Midbrain (tissue), 1 donor: ENCODE measurements at regions not wholly inside any gene's neighbourhood (a gene's known extent, or its start where the extent isn't known, plus 50 kb on each side); places are given as distances from the start of the nearest gene placed in this dataset.

Experiments
- DNase-seq: peaks from one replicate; lab custom pipeline; 2025; lab: John Stamatoyannopoulos, UW

DNA sequence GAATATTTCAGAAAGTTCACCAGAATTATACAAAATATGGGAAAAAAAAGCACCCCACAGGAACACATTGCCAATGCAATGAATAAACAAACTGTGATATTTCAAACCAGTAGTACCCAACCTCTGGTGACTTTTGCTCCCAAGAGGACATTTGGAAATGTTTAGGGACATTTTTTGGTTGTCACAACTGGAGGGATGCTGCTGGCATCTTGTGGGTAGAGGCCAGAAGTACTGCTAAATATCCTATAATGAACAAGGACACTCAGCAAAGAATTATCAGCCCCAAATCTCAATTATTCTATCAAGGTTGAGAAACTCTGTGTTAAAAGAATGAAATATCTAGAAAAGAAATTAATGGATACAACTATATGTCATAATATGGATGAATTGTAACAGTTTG lies 1334.4 kb upstream of the FLRT2 start:
- DNase-seq: no peak

DNA sequence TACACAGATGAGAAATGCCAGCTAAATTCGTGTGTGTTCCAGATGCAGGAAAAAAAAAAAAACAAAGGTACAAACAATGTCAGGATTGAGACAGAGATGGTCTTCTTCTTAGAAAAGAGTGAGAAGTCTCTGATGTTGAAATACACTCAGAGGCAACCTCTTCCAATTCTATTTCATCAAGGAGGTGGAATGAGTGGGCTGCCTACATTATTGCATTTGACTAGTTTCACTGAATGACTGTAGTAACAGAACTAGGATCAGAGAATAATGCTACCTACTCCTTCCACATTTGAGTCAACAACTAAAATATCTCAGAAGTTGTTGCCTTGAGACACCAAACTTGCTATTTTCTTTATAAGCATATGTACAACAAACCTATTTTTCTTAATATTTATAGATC lies 1332.2 kb upstream of the FLRT2 start:
- DNase-seq: no peak

DNA sequence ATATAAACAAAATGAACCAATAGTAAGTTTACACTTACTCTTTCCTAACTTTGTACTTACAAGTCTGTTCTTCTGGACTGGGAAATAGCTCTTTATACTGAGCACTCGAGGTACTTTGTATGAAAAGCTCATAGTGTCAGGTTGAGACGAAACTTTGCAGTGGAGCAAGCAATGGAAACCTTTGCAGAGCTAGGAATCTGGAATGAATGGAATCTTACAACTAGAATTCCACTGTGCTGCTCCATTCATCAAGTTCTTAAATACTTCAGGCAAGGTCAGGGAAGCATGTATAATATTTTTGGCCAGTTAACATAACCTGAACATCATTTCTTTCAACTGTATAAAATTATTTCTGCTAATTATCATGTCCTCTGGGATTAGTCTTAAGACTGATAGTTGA lies 1327.5 kb upstream of the FLRT2 start:
- no peak for DNase-seq

DNA sequence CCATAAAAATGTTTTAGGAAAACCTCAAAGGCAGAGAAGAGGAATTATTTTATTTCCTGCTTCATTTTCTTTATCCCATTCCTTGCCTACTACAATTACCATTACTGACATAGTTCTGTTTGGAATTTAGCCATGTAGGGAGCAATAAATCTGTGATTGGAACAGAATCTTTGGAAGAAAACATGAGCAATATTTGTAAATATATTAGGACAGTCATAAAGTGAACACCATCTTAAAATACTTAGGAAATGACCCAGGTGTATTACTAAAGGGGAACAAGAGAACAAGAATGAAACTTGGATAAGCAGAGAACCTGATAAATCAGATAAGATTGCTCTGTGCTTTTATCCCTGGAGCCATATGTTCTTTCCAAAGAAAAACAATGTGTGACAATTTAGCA lies 1326.0 kb upstream of the FLRT2 start:
- DNase-seq: no peak

DNA sequence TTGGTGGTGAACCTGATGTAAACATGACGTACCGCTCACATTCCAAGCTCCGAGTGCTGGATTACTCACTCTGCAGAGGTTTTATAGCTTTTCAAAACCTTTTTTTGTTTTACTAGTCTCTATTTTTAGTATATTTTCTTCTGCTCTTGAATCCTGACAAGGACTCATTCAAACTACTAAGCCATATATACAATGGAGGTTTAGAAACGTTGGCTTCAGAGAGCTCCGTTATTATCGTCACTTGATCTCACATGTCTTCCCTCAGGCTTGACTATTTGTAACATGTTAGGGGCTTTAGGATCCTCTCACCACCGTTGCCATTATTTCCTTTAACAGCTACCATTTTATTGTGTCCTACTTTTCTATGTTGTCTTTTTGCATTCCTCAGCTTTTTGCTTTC lies 1321.5 kb upstream of the FLRT2 start:
- DNase-seq: no peak

DNA sequence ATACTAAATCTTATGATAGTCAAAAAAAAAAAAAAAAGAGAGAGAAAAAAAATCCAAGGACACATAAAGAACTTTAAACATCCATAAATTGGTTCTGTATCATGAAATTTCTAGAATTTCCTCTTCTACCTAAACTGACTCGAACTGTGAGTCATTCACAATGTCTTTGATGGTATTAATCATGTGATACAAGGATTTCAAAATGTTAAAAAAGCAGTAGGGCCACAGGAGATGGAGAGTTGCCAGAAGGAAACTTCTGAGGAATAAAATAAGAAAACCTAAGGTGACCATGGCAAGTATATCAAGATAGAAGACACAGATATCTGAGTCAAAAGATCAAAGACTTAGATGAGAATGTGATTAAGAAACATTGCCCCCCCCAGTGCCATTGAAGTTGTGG lies 1320.9 kb upstream of the FLRT2 start:
- DNase-seq: no peak

DNA sequence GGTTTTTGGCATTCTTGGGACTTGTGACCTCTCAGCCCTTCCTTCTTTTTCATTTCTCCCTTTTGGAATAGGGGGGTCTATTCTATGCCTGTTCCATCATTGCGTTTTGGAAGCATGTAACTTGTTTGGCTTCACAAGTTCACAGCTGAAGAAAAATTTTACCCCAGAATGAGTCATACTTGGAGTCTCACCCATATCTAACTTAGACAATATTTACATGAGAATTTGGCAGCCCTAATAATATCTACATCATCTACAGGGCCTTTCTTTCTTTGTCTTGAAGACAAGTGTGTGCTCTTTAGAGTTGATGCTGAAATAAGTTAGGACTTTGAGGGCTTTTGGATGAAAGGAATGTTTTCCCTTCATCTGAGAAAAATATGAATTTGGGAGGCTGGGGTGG lies 1312.9 kb upstream of the FLRT2 start:
- DNase-seq: no peak

DNA sequence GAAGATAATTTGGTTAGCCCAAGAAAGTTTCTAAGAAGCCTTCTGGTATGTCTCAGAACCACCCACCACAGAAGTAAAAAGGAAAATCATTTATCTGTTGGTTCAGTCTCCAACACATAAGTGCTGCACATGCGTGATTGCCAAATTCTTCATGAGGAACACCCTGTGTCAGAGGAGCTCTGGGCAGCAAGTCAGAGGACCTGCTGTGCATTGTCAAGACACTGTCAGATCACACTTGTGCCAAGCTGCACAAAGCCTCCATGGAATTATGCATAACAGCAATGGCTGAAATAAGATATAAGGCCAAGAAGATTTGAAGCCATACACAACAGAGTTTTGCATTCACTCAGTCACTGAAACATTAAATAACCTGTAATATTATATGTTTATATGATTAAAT lies 1304.7 kb upstream of the FLRT2 start:
- no peak for DNase-seq

DNA sequence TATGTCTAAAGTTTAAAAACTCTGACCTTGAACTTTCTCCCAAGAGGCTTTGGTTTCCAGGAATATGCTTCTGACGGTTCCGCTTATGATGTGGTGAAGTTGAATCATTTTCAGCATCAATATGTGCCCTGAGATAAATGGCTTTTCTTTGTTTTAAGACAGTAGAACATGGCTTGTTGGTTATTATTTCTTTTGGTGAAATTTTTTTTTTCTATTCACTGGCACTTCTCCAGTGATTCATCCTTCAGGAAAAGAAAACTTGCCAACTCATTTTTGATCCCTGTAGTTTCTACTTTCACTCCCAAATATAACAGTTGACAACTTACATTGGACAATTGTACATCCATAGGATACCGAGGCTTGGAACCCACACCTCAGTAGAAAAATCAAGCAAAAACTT lies 1301.2 kb upstream of the FLRT2 start:
- no peak for DNase-seq

DNA sequence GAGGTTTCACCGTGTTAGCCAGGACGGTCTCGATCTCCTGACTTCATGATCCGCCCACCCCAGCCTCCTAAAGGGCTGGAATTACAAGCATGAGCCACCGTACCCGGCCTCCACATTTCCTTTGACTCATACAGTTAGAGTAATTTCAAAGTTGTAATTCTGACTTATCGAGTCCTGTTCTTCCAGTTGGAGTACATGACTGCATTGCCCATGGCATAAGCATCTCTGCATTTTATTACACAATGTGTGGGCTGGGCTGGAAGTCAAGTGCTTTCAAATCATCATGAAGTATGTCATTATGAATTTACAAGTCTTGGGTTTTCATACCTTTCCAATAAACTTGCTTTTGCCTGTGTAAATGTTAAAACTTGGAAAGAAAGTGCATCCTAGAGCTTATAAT lies 1295.7 kb upstream of the FLRT2 start:
- DNase-seq: no peak

DNA sequence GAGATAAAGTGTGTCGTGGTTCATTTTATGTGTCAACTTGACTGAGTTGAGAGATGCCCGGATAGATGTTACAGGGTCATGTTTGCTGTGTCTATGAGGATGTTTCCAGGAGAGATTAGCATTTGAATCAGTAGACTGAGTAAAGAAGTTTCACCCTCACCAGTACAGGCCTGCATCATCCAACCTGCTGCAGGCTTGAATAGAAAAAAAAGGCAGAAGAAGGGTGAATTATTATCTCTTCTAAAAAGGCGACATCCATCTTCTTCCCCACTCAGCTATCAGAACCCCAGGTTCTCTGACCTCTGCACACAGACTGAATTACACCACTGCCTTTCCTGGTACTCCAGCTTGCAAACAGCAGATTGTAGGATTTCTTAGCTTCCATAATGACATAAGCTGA lies 1293.7 kb upstream of the FLRT2 start:
- DNase-seq: no peak

DNA sequence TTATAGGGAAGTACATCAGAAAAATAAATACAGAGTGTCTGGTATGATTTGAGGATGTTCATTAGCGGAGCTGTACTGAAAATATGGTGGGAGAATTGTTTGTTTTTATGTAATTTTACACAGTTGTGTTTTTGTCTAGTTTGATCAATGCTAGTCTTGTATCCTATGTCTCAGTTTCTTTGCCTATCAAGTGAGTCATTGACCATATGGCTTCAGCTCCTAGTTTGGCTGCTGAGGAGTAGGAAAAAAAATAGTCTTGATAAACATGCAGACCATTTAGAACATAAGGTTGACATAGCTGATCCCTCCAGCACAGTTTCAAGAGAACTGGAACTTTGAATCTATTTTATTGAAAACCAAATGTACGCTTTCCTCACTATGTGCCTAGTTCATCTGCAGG lies 1292.1 kb upstream of the FLRT2 start:
- DNase-seq: no peak

DNA sequence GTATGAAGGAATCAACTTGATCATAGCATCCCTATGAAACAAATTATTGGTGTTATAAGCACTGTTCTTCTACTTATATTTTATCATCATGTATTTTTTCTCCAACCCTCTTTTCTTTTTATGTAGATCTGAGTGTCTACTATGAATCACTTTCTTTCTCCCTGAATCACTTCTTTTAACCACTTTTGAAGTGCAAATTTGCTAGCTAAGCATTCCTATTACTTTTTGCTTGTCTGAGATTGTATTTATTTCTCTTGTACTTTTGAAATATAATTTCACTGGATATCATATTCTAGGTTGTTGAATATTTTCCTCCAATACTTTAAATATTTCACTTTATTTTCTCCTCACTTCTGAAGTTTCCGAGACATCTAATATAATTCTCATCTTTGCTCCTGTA lies 1282.3 kb upstream of the FLRT2 start:
- no peak for DNase-seq

DNA sequence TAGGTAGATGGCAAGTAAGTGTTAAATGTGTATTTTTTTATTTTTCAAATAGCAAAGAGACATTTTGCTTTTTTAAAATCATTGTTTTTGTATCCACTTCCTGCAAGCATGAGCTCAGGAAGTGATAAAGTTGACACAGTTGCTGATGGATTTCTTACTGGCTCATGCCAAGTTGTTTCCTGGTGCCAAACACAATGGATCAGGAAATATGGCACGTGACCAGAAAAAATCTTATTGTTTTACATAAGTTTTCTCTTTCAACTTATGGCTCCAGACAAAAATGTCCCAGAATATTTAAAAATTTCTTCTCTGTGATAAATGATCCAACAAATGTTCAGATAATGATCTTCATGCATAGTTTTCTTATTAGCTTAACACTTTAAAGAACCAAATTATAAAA lies 1279.1 kb upstream of the FLRT2 start:
- DNase-seq: no peak

DNA sequence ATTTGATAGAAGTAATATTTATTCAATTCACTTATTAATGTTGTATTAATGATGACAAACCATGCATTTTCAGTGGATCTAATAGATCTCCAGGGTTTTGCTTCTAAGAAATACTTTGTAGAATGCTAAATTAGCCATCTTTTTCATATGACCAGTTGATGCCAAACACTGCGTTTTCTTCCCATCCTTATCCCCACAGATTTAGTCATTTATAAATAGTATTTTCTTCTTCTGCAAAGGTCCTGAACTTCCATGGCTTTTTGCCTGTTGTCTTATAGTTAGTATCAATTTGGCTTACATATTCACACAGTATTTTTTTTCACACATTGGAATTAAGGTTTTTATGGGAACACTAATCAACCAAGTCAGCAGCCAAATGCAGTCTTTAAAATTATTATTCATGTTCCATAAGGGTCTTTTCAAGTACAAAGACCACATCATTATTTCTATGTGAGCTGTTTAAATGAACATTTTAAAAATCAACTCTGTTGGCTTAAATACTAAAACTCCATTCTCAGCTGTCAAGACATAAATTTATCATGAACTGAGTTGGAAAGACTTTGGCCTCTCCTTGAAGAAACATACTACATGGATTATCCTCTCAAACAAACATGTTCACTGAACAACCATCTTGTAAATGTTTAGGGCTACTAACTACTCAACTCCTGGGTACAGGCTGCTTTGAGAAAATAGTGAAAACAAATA lies 1278.4 kb upstream of the FLRT2 start:
- DNase-seq: no peak

DNA sequence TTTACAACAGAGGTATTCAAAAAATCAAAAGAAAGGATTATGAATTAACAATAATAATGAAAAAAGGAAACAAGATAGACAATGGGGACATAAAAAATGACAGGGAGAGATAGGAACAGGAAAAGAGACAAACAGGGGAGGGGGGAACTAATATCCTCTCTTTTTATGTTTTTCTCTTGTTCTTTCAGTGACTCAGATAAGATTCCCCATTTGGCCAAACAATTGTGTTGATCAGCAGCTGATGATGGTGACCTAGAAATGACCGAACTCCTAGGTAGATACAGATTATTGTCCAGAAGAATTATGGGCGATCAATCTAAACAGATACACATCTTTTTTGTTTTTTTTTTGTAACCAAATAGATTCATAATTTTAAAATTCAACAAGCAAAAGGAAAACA lies 1277.2 kb upstream of the FLRT2 start:
- no peak for DNase-seq

DNA sequence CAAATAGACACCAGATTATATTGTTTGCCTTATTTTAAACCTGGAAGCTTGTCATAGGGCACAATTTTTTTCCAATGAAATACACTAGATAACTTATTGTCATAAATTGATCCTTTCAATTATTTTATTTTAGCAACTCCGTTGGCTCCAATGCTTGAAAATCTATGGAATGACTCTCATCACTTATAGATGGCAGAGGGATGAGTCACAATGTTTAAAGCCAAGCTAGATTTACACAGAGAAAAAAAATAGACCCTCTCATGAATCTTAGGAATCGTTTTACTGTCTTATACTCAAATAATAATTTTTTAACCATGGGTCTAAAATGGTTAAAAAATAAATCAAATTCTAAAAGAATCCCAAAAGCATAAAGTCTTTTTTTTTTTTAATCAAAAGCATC lies 1276.6 kb upstream of the FLRT2 start:
- no peak for DNase-seq

DNA sequence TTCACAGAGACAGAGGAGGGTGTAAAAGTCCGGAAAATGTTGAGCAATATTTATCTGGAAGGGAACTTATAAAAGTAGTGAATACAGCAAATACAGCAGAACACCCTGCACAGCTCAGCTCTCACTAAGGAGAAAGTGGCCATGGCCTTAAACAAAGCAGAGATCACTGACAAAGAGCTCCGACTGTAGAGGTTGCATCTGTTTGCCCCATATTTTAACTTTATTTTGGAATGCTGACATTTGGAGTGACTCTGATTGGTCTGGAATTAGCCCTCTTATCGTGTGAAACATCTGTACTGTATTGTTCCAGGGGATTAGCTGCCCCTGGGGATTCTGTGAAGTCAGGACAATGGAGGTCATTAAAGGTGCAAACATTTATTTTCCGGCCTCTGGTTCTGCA lies 1275.7 kb upstream of the FLRT2 start:
- DNase-seq: no peak

DNA sequence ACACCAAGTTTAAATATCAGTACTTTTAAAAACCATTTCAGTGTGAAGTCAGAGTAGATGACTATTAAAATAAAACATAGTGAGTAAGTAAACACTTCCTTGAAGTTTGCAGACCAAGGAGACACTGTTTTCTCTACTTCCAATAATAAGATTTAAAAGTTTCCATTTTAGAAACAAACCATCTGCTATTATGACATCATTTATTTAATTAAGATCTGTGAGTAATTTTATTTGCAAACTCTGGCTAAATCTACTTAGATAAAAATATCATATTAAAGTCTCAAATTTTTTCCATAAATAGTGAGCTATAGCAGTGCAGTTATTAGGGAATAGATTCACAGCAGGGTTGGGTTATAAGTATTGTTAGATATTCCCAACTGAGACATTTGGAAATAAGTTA lies 1267.0 kb upstream of the FLRT2 start:
- no peak for DNase-seq

DNA sequence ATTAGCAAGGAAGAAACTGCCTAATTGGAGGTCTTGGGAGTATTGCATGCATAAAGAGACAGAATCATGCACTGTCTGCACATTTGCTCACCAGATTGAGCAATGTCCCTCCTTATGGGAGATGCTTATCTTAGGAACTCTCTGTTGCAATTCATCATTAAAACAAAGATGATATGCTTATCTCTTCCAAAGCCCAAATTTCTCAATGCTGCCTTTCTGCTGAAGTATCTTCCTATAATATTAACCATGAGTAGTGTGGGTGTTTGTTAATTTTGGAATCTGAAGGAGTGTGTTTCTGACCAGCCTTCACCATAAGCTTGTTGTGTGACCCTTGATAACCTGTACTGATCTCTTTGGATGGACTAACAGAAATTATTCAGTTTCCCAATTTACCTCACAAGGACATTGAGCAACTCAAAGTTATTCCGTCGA lies 1257.6 kb upstream of the FLRT2 start:
- DNase-seq: no peak

DNA sequence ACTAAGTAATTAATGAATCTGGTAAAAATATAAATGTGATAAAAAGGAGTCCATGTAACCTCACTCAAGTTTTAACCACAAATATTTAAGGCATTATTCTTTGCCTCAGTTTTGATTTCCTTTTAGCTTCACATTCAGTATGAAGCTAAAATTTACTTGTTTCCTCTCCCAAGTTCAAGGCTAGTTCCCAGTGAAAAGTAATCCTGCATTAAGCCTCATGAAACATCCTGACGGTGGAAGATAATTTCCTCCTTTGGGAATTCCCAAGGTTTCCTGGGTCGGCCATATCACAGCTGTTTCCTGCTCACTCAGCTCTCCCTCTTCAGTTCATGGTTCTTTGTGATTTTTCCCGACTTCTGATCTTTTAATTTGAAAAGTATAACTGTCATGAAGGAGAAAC lies 1256.8 kb upstream of the FLRT2 start:
- no peak for DNase-seq

DNA sequence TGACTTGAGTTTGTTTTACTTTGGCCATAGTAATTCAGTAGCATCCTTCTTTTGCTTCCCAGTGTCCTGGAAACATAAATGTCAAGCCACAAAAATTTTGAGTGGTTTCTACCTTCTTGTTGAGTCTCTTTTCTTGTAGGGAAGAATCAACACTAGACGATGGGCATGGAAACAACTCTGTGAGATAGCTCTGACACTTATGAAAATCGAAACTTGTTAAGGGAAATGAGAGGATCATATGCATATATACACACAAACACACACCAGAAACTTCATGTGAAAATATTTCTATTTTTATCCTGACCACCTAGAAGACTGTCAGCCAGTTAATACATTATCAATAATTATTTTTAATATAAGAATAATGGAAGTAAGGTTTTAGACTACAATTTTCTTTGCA lies 1247.3 kb upstream of the FLRT2 start:
- no peak for DNase-seq

DNA sequence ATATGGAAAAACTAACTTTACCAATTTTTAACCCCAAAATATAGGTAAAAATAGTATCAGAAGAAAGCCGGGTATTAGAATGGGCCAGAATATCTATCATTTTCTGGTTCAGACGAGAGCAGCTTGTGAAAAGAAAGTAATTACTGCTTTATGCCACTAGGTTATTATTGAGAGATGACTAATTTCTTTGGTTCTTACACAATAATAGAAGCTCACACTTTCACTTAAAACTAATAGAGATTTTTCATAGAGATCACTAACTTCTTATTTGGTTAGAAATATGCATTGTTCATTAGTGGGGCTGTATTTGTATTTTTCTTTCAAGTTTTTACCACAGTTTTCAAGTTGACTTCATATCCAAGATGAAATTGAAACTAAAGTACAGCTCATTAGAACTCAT lies 1241.2 kb upstream of the FLRT2 start:
- DNase-seq: no peak

DNA sequence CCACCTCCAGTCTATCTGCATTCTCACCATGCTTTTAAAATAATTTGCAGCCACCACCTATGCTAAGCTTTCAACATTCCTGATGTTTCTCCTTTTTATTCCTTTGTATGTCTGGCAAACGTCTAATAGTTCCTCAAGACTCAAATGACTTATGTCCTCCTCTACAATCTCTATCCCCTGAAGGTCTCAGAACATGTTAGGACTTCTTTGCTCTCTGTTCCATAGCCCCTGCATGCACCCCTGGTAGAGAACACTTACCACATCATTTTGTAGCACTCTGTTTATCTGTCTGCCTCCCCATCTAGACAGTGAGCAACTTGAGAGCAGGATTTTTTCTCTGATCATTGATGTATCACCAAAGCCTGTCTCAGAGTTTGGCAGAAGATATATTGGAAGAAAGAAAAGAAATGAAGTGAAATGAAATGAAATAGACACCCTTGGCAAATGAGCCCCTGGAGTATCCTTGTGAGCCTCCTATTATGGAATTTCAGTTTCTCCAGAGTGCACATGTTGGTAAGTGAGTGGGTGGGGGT lies 1231.2 kb upstream of the FLRT2 start:
- DNase-seq: no peak
